ENCODE measurements at regions not wholly inside any gene's neighbourhood (a gene's known extent, or its start where the extent isn't known, plus 50 kb on each side); places are given as distances from the start of the nearest gene placed in this dataset.
"Not testable (repeated sequence)": the region's sequence is repeated elsewhere in the genome, so short reads cannot be mapped to it uniquely, and the experiment has no call there.

DNA sequence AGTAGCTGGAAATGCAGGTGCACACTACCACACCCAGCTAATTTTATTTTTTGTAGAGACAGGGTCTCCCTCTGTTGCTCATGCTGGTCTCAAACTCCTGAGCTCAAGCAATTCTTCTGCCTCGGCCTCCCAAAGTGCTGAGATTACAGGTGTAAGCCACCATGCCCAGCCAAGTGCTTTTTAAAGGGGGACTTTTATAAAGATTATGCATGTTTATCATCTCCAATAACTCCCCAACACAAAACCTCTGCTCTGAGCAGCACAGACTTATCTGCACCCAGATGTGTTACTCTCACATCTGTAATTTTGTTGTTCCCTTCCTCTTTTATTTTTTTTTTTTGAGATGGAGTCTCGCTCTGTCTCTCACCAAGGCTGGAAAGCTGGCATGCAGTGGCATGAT lies 108.6 kb downstream of the TRIM69 start:
- TF ChIP-seq, protein P1, sequence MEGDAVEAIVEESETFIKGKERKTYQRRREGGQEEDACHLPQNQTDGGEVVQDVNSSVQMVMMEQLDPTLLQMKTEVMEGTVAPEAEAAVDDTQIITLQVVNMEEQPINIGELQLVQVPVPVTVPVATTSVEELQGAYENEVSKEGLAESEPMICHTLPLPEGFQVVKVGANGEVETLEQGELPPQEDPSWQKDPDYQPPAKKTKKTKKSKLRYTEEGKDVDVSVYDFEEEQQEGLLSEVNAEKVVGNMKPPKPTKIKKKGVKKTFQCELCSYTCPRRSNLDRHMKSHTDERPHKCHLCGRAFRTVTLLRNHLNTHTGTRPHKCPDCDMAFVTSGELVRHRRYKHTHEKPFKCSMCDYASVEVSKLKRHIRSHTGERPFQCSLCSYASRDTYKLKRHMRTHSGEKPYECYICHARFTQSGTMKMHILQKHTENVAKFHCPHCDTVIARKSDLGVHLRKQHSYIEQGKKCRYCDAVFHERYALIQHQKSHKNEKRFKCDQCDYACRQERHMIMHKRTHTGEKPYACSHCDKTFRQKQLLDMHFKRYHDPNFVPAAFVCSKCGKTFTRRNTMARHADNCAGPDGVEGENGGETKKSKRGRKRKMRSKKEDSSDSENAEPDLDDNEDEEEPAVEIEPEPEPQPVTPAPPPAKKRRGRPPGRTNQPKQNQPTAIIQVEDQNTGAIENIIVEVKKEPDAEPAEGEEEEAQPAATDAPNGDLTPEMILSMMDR (IDR thresholded peaks at IDR 0.05), result not testable (repeated sequence)
- not testable (repeated sequence) for TF ChIP-seq EZH2 (IDR thresholded peaks at IDR 0.05; ENCODE audit: borderline replicate concordance, insufficient read depth, low read depth, low read length, poor library complexity, severe bottlenecking)

All from B cell (primary cell).